ENCODE measurements at regions not wholly inside any gene's neighbourhood (a gene's known extent, or its start where the extent isn't known, plus 50 kb on each side); places are given as distances from the start of the nearest gene placed in this dataset.

DNA sequence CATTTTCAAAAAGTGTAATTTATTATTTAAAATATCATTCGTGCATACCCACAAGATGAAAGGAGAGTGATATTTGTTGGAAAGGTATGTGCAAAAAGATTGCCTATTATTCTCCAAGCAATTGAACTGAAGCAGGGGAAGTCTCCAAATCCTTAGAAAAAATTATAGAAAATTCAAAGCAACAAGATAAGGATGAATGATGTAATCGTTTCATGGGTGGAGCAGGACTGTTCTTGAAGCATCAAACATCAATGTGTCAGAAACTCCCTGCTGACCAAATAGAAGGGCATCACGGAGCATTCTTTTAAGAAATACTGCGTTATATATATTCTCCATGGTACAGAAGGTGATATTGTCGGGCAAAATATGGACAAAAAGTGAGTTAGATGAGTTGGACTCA, 87.9 kb upstream of the SPAG17 start:
- TF ChIP-seq CTCF (IDR thresholded peaks at IDR 0.05) (no peak), RAD21 (IDR thresholded peaks at IDR 0.05; ENCODE audit: low read length) (no peak), POLR2AphosphoS5 (IDR thresholded peaks at IDR 0.05; ENCODE audit: low read depth, low read length) (no peak), CHD2 (IDR thresholded peaks at IDR 0.05; ENCODE audit: low read length, partially characterized antibody) (no peak), REST (IDR thresholded peaks at IDR 0.05; ENCODE audit: low read depth, low read length) (no peak), FOXM1 (IDR thresholded peaks at IDR 0.05; ENCODE audit: low read depth) (no peak), EP300 (IDR thresholded peaks at IDR 0.05; ENCODE audit: borderline replicate concordance in 1 of 2, low read depth in 1 of 2, low read length in 1 of 2) (no peak), PBX3 (IDR thresholded peaks at IDR 0.05) (no peak)
- TF ChIP-seq, protein P1, sequence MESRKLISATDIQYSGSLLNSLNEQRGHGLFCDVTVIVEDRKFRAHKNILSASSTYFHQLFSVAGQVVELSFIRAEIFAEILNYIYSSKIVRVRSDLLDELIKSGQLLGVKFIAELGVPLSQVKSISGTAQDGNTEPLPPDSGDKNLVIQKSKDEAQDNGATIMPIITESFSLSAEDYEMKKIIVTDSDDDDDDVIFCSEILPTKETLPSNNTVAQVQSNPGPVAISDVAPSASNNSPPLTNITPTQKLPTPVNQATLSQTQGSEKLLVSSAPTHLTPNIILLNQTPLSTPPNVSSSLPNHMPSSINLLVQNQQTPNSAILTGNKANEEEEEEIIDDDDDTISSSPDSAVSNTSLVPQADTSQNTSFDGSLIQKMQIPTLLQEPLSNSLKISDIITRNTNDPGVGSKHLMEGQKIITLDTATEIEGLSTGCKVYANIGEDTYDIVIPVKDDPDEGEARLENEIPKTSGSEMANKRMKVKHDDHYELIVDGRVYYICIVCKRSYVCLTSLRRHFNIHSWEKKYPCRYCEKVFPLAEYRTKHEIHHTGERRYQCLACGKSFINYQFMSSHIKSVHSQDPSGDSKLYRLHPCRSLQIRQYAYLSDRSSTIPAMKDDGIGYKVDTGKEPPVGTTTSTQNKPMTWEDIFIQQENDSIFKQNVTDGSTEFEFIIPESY (IDR thresholded peaks at IDR 0.05; ENCODE audit: borderline replicate concordance, low read depth) = no peak

Data from SK-N-SH (cell line).